ENCODE measurements at regions not wholly inside any gene's neighbourhood (a gene's known extent, or its start where the extent isn't known, plus 50 kb on each side); places are given as distances from the start of the nearest gene placed in this dataset.

- no peaks in the 10 kb centered on the region for H3K36me3 ChIP-seq (ENCODE audit: insufficient read depth, low read length)
- H2AFZ ChIP-seq (ENCODE audit: low read length) = no peak overlapping the region
- H3K4me2 ChIP-seq (ENCODE audit: low read length) = no peak overlapping the region
- no peaks in the 10 kb centered on the region for H4K20me1 ChIP-seq (ENCODE audit: insufficient read depth, low read length)
- no peak overlapping the region for H3K9ac ChIP-seq (ENCODE audit: low read length)
- no peaks in the 10 kb centered on the region for H3K9me3 ChIP-seq (ENCODE audit: low read length)
- H3K4me1 ChIP-seq (ENCODE audit: insufficient read depth, low read length, severe bottlenecking) = no peaks in the 10 kb centered on the region
- no peak overlapping the region for H3K4me3 ChIP-seq (ENCODE audit: low read depth, low read length, poor library complexity, severe bottlenecking)
- no peak for TF ChIP-seq EZH2 (IDR thresholded peaks at IDR 0.05; ENCODE audit: borderline replicate concordance, low read length)
- no peaks in the 10 kb centered on the region for H3K27me3 ChIP-seq (ENCODE audit: insufficient read depth, low read length)
- H3K9me2 ChIP-seq (ENCODE audit: low read depth, low read length) = no peaks in the 10 kb centered on the region
- no peaks in the 10 kb centered on the region for H3F3A ChIP-seq (ENCODE audit: insufficient read depth, low read length)
- H3K79me2 ChIP-seq (ENCODE audit: insufficient read depth, low read length) = no peaks in the 10 kb centered on the region
- H3K27ac ChIP-seq (ENCODE audit: low read depth, low read length, poor library complexity, severe bottlenecking) = no peak overlapping the region
Observed at GRCh38 chr18:68505178-68505574, 209.7 kb downstream of the TMX3 start.

- Histone ChIP-seq H3K9ac (ENCODE audit: low read length) (no peak overlapping the region), H3K9me3 (ENCODE audit: low read length) (no peaks in the 10 kb centered on the region), H3K79me2 (ENCODE audit: insufficient read depth, low read length) (no peaks in the 10 kb centered on the region), H3K4me3 (ENCODE audit: low read depth, low read length, poor library complexity, severe bottlenecking) (no peak overlapping the region), H3K36me3 (ENCODE audit: insufficient read depth, low read length) (no peaks in the 10 kb centered on the region), H3K27ac (ENCODE audit: low read depth, low read length, poor library complexity, severe bottlenecking) (no peak overlapping the region), H3F3A (ENCODE audit: insufficient read depth, low read length) (no peaks in the 10 kb centered on the region), H4K20me1 (ENCODE audit: insufficient read depth, low read length) (no peaks in the 10 kb centered on the region), H3K4me2 (ENCODE audit: low read length) (no peak overlapping the region), H3K4me1 (ENCODE audit: insufficient read depth, low read length, severe bottlenecking) (no peaks in the 10 kb centered on the region), H3K27me3 (ENCODE audit: insufficient read depth, low read length) (no peaks in the 10 kb centered on the region), H3K9me2 (ENCODE audit: low read depth, low read length) (no peaks in the 10 kb centered on the region), H2AFZ (ENCODE audit: low read length) (no peak overlapping the region)
- TF ChIP-seq CTCF (IDR thresholded peaks at IDR 0.05; ENCODE audit: low read length) = no peak
- no peak for TF ChIP-seq EZH2 (IDR thresholded peaks at IDR 0.05; ENCODE audit: borderline replicate concordance, low read length)
Observed at GRCh38 chr18:68504441-68505177, 210.3 kb downstream of the TMX3 start.

- H3K27ac ChIP-seq (ENCODE audit: low read depth, low read length, poor library complexity, severe bottlenecking) = no peak overlapping the region
- H3K4me2 ChIP-seq (ENCODE audit: low read length) = no peak overlapping the region
Observed at GRCh38 chr18:68500556-68500955, 214.4 kb downstream of the TMX3 start.

More at GRCh38 chr18:68500556-68500955, 214.4 kb downstream of the TMX3 start:
- H3K4me1 ChIP-seq (ENCODE audit: insufficient read depth, low read length, severe bottlenecking) = no peaks in the 10 kb centered on the region
- H3K9ac ChIP-seq (ENCODE audit: low read length) = no peak overlapping the region
- H3K27me3 ChIP-seq (ENCODE audit: insufficient read depth, low read length) = no peaks in the 10 kb centered on the region
- H3F3A ChIP-seq (ENCODE audit: insufficient read depth, low read length) = no peaks in the 10 kb centered on the region
- no peaks in the 10 kb centered on the region for H3K79me2 ChIP-seq (ENCODE audit: insufficient read depth, low read length)
- no peaks in the 10 kb centered on the region for H4K20me1 ChIP-seq (ENCODE audit: insufficient read depth, low read length)
- H3K36me3 ChIP-seq (ENCODE audit: insufficient read depth, low read length) = no peaks in the 10 kb centered on the region
- H2AFZ ChIP-seq (ENCODE audit: low read length) = no peak overlapping the region
- no peak for TF ChIP-seq EZH2 (IDR thresholded peaks at IDR 0.05; ENCODE audit: borderline replicate concordance, low read length)
- no peak for TF ChIP-seq CTCF (IDR thresholded peaks at IDR 0.05; ENCODE audit: low read length)
- no peaks in the 10 kb centered on the region for H3K9me2 ChIP-seq (ENCODE audit: low read depth, low read length)
- H3K9me3 ChIP-seq (ENCODE audit: low read length) = no peaks in the 10 kb centered on the region
- H3K4me3 ChIP-seq (ENCODE audit: low read depth, low read length, poor library complexity, severe bottlenecking) = no peak overlapping the region

Measured in OCI-LY1 (cell line).